Tibial artery (tissue), 4 donors: ENCODE measurements at regions not wholly inside any gene's neighbourhood (a gene's known extent, or its start where the extent isn't known, plus 50 kb on each side); places are given as distances from the start of the nearest gene placed in this dataset.

Experiments
- DNase-seq, 2 donors: peaks; one replicate each; pipeline ENCODE4 v3.0.0-alpha.2; 2019
- H3K27ac ChIP-seq, 2 donors: fragments of 200-600 bp; sonication (generic) in 1 of 2; 1 replicate in 1 of 2; 2 replicates in 1 of 2; pipeline ENCODE4 v1.5.1; 2018 to 2019; ENCODE audit warnings: mild to moderate bottlenecking in 1 of 2
- H3K27me3 ChIP-seq, 2 donors: fragments of 200-600 bp; sonication (generic) in 1 of 2; one replicate each; pipeline versions ENCODE4 v1.5.1 to v1.6.0; 2016 to 2019
- H3K36me3 ChIP-seq, 3 donors: fragments of 200-600 bp; sonication (generic) in 2 of 3; one replicate each; pipeline ENCODE4 v1.5.1; 2016 to 2019; ENCODE audit warnings: mild to moderate bottlenecking in 2 of 3
- H3K4me1 ChIP-seq, 4 donors: fragments of 200-600 bp; sonication (generic) in 2 of 4; 1 replicate in 3 of 4; 2 replicates in 1 of 4; pipeline ENCODE4 v1.5.1; 2016 to 2019
- H3K4me3 ChIP-seq, 2 donors: fragments of 200-600 bp; sonication (generic) in 1 of 2; 1 replicate in 1 of 2; 2 replicates in 1 of 2; pipeline ENCODE4 v1.5.1; 2018 to 2019; ENCODE audit warnings: mild to moderate bottlenecking in 2 of 2
- H3K9me3 ChIP-seq, 3 donors: fragments of 200-600 bp; sonication (generic) in 1 of 3; one replicate each; pipeline ENCODE4 v1.5.1; 2016 to 2019
- intact Hi-C: fragments of 100-400 bp; cut with DNase I; formaldehyde crosslinking; loops from one replicate; pipeline ENCODE4 v1.15.0; 2023; ENCODE audit warnings: low total_unique reads
- TF ChIP-seq, protein P1 (sequence below), 2 experiments: fragments of 200-600 bp in 1 of 2; fragments of 450-650 bp in 1 of 2; IDR thresholded peaks; one replicate each; pipeline ENCODE4 v1.5.1; 2017 to 2019; ENCODE audit warnings: antibody characterized with exemption in 2 of 2, mild to moderate bottlenecking in 1 of 2, moderate library complexity in 1 of 2

DNA sequence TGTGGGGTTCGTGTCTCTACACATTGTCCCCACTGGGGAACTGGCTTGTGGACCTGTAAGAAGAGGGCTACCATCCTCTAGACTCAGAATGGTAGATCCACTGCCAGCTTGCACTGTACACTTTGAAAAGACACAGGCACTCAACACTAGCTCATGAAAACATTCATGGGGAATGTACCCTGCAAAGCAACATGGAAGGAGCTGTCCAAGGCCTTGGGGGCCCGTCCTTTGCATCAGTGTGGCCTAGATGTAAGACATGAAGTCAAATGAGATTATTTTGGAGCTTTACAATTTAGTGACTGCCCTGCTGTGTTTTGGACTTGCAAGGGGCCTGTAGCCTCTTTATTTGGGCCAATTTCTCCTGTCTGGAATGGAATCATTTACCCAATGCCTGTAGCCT is 399.0 kb upstream of the PCDH15 start:
- no peaks in the 10 kb centered on the region for H3K9me3 ChIP-seq
- H3K27me3 ChIP-seq = no peaks in the 10 kb centered on the region
- no peak overlapping the region for H3K27ac ChIP-seq
- no peaks in the 10 kb centered on the region for H3K4me1 ChIP-seq
- TF ChIP-seq, protein P1, sequence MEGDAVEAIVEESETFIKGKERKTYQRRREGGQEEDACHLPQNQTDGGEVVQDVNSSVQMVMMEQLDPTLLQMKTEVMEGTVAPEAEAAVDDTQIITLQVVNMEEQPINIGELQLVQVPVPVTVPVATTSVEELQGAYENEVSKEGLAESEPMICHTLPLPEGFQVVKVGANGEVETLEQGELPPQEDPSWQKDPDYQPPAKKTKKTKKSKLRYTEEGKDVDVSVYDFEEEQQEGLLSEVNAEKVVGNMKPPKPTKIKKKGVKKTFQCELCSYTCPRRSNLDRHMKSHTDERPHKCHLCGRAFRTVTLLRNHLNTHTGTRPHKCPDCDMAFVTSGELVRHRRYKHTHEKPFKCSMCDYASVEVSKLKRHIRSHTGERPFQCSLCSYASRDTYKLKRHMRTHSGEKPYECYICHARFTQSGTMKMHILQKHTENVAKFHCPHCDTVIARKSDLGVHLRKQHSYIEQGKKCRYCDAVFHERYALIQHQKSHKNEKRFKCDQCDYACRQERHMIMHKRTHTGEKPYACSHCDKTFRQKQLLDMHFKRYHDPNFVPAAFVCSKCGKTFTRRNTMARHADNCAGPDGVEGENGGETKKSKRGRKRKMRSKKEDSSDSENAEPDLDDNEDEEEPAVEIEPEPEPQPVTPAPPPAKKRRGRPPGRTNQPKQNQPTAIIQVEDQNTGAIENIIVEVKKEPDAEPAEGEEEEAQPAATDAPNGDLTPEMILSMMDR (IDR thresholded peaks at IDR 0.05) = no peak
- no peak for DNase-seq
- H3K4me3 ChIP-seq = no peak overlapping the region
- intact Hi-C loops = no loop called here
- H3K36me3 ChIP-seq = no peaks in the 10 kb centered on the region

DNA sequence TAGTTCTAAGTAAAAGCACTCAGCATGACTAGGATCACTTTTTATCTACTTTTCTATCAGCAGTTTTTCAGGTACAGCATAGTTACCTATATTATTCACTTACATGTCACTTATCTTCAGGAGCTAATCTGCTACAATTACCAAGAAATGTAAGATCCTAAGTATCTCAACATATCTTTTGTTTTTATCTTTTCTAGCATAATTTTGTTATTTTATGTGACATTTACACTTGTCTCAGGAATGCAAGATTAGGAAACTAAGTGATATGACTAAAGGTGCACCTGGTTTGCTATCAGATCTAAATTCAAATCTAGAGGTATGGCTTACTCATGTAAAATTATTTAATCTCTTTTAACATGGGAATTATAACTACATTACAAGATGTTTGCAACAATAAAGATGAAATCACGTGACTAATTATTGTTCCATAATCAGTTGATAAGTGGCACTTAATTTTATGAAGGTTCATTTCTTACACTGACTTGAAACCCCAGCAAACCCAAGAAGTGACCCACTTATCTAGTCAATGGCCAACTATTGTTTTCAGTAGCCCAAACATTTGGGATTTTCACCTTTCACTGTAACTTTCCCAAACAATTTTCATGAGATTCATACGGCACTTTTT is 390.3 kb upstream of the PCDH15 start:
- no peaks in the 10 kb centered on the region for H3K27me3 ChIP-seq
- intact Hi-C loops = no loop called here
- H3K36me3 ChIP-seq = no peaks in the 10 kb centered on the region
- H3K4me1 ChIP-seq = no peaks in the 10 kb centered on the region
- no peaks in the 10 kb centered on the region for H3K9me3 ChIP-seq
- DNase-seq = no peak
- TF ChIP-seq, protein P1 (IDR thresholded peaks at IDR 0.05) = no peak
- H3K27ac ChIP-seq = no peak overlapping the region
- H3K4me3 ChIP-seq = no peak overlapping the region

DNA sequence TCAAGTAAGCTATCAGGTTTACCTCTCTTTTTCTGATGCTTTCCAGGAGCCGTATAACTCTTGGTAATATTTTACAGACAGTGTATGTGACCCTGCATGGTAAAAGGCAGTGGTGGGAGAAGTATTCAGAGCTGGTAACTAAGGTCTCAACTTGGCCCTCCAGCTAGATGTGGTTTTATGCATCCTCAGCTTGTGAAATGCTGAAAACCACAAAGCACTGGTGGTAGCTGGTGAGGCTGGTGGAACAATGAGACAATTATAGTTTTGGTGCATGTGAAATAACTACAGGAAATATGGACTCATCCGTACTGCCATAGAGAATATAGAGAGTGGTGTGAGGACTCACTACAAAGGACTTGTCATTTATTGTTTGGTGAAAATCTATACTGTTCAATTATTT is 383.0 kb upstream of the PCDH15 start:
- H3K36me3 ChIP-seq = no peaks in the 10 kb centered on the region
- no peak overlapping the region for H3K4me3 ChIP-seq
- no peak overlapping the region for H3K27ac ChIP-seq
- DNase-seq = no peak
- TF ChIP-seq, protein P1 (IDR thresholded peaks at IDR 0.05) = no peak
- H3K27me3 ChIP-seq = no peaks in the 10 kb centered on the region
- no peaks in the 10 kb centered on the region for H3K9me3 ChIP-seq
- intact Hi-C loops = no loop called here
- H3K4me1 ChIP-seq = no peaks in the 10 kb centered on the region

DNA sequence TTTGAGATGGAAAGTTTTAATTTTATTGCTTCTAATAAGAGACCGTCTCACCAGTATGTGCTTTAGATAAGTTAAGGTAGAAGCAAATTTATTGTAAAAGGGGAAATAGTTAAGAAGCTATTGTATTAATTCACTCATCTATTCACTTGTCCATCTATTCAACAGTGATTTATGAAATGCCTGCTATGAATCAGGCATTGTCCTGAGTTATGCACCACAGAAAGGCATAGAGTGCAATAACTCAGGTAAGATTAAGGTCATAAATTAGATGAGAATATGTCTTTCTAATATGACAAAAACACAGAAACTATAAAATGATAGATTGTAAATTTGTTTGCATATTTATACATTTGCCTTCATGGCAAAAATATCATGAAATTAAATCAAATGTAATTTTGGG is 379.3 kb upstream of the PCDH15 start:
- H3K36me3 ChIP-seq = no peaks in the 10 kb centered on the region
- H3K27ac ChIP-seq = no peak overlapping the region
- DNase-seq = no peak
- no peak overlapping the region for H3K4me3 ChIP-seq
- intact Hi-C loops = no loop called here
- no peaks in the 10 kb centered on the region for H3K4me1 ChIP-seq
- no peaks in the 10 kb centered on the region for H3K27me3 ChIP-seq
- H3K9me3 ChIP-seq = no peaks in the 10 kb centered on the region
- TF ChIP-seq, protein P1 (IDR thresholded peaks at IDR 0.05) = no peak

DNA sequence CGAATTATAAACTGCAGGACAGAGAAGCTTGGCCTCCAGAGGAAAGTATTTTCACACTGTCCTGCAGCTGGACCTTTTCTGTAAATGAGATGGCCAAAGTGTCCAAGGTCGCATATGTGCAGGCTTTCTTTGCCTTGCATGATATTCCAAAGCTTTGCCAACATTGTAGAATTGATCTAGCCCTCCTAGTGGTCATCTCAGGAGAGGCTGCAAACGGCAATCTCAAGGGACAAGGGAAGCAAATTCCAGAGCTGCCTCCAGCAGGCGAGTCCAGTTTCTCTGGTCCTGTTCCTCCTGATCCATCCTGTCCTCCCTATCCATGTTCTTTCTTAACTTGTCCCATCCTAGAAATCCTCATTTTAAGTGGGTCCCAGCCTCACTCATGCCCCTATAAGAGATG is 373.4 kb upstream of the PCDH15 start:
- intact Hi-C loops = no loop called here
- Histone ChIP-seq H3K4me1 (no peaks in the 10 kb centered on the region), H3K27ac (no peak overlapping the region), H3K36me3 (no peaks in the 10 kb centered on the region), H3K4me3 (no peak overlapping the region), H3K27me3 (no peaks in the 10 kb centered on the region), H3K9me3 (no peaks in the 10 kb centered on the region)
- DNase-seq = no peak
- TF ChIP-seq, protein P1 (IDR thresholded peaks at IDR 0.05) = no peak

DNA sequence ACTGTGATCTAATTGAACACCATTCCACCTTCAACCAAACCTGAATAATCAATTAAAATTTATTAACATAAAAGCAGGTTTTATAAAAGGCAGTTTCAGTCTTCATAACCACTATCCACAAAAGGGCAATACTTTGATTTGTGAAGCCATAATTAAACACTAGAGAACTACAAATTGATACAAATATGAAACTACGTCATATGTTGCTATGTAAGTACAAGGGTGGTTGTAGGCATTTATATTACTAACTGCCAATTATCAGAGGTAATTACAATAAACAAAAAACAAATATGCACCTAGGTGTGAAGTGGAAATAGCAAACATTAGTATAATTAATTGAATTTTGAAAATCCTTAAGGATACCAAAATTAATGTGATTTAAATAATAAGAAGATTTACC is 368.5 kb upstream of the PCDH15 start:
- Histone ChIP-seq H3K4me3 (no peak overlapping the region), H3K27ac (no peak overlapping the region), H3K27me3 (no peaks in the 10 kb centered on the region), H3K4me1 (no peaks in the 10 kb centered on the region), H3K36me3 (no peaks in the 10 kb centered on the region), H3K9me3 (no peaks in the 10 kb centered on the region)
- intact Hi-C loops = no loop called here
- no peak for DNase-seq
- TF ChIP-seq, protein P1 (IDR thresholded peaks at IDR 0.05) = no peak
